ENCODE measurements at regions not wholly inside any gene's neighbourhood (a gene's known extent, or its start where the extent isn't known, plus 50 kb on each side); places are given as distances from the start of the nearest gene placed in this dataset.

DNA sequence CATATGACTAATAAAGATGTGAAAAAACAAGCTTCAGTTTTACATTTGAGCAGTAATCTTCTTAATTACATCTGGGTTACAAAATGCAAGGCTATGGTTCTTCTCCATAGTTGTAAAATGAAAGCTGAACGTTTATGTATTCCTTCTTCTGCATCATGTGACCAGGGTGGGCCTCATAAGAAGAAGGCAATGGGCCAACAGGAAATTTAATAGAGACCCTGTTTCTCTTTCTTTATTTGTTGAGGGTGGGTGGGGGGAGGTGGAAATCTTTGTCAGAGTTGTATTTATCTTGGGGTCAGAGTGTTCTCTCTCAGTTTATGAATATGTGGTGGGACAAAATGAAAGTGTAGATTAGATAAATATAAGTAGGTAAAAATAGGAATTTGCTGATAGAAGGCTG is 418.8 kb downstream of the TLE4 start:
- no peak for TF ChIP-seq TAF7 (optimal IDR thresholded peaks at IDR 0.05; ENCODE audit: borderline replicate concordance, low read depth, low read length)
- no peak for TF ChIP-seq ASH2L (IDR thresholded peaks at IDR 0.05; ENCODE audit: low read length)
- TF ChIP-seq CTCF (IDR thresholded peaks at IDR 0.05; ENCODE audit: control extremely low read depth in 1 of 3, insufficient read depth in 1 of 3, low read depth in 1 of 3, low read length in 3 of 3): no peak
- no peak for TF ChIP-seq JUND (IDR thresholded peaks at IDR 0.05; ENCODE audit: low read length)
- WGBS, 2 experiments (ENCODE audit: extremely low coverage in 1 of 2, insufficient coverage in 1 of 2, insufficient read length in 1 of 2, insufficient replicate concordance in 2 of 2, low coverage in 1 of 2, low lambda C conversion rate in 2 of 2, missing lambda C conversion rate in 1 of 2): 69% methylated on average over 1 of the region's 1 CpG; no CpG with 5 or more reads in 1 of the 2 experiments
- CTCF ChIA-PET (ENCODE audit: partially characterized antibody): interaction anchor here (0.5 kb wide), 1 partner anchor 185 kb away, joined by 3 read pairs; no protein-coding TSS in a partner anchor

More for the DNA sequence above, 418.8 kb downstream of the TLE4 start:
- Histone ChIP-seq H3K4me1 (replicated peaks in 1 of 4; ENCODE audit: control insufficient read depth in 3 of 4, insufficient read depth in 4 of 4, low read length in 3 of 4) (peaks cover 0 to 2% (median 0%) of the 10 kb centered on the region in 4 experiments; a peak in 1 of 7 replicates), H3K4me2 (ENCODE audit: insufficient read depth in 1 of 2, low read depth in 2 of 2, low read length in 2 of 2) (no peak overlapping the region), H2BK5ac (ENCODE audit: low read depth, low read length) (no peak overlapping the region), H3K23me2 (ENCODE audit: low read depth, low read length) (no peaks in the 10 kb centered on the region), H3K56ac (replicated peaks; ENCODE audit: insufficient read length, low read depth, low read length) (no peak overlapping the region), H3K27me3 (replicated peaks in 1 of 4; ENCODE audit: control insufficient read depth in 3 of 4, extremely low read depth in 1 of 4, insufficient read depth in 3 of 4, low read length in 3 of 4) (no peaks in the 10 kb centered on the region), H2AFZ (ENCODE audit: low read length) (no peak overlapping the region), H3K27ac (ENCODE audit: low read depth, low read length) (no peak overlapping the region), H2BK15ac (ENCODE audit: low read length) (no peak overlapping the region), H3K4ac (replicated peaks; ENCODE audit: insufficient read length, low read depth, low read length) (no peak overlapping the region), H3K4me3 (ENCODE audit: extremely low read depth in 1 of 4, insufficient read depth in 2 of 4, low read depth in 3 of 4, low read length in 4 of 4) (no peak overlapping the region), H3K9me3 (ENCODE audit: insufficient read depth in 2 of 2, low read depth in 1 of 2, low read length in 1 of 2) (no peaks in the 10 kb centered on the region), H3K9ac (replicated peaks in 1 of 4; ENCODE audit: extremely low read depth in 1 of 4, low read depth in 3 of 4, low read length in 3 of 4) (no peak overlapping the region), H3K14ac (ENCODE audit: insufficient read length) (no peak overlapping the region), H3K23ac (ENCODE audit: insufficient read length) (no peak overlapping the region), H4K8ac (ENCODE audit: extremely low read depth, insufficient read depth, low read length) (no peak overlapping the region), H3K79me1 (ENCODE audit: low read depth, low read length) (no peaks in the 10 kb centered on the region), H3K79me2 (ENCODE audit: control insufficient read depth in 1 of 2, insufficient read depth in 2 of 2, low read length in 2 of 2) (no peaks in the 10 kb centered on the region), H4K91ac (replicated peaks; ENCODE audit: insufficient read length, low read length) (no peak overlapping the region), H2AK5ac (ENCODE audit: low read depth, low read length) (no peak overlapping the region), H3K18ac (ENCODE audit: extremely low read depth, low read length) (no peak overlapping the region), H4K5ac (ENCODE audit: insufficient read length, low read depth, low read length) (no peak overlapping the region), H2BK20ac (ENCODE audit: low read length) (no peak overlapping the region), H3K36me3 (ENCODE audit: control insufficient read depth in 2 of 4, insufficient read depth in 4 of 4, low read length in 3 of 4) (no peaks in the 10 kb centered on the region), H4K20me1 (replicated peaks in 1 of 2; ENCODE audit: control insufficient read depth in 1 of 2, insufficient read depth in 2 of 2, low read length in 2 of 2) (no peaks in the 10 kb centered on the region), H2BK12ac (ENCODE audit: low read depth, low read length) (no peak overlapping the region), H2BK120ac (replicated peaks; ENCODE audit: low read depth, low read length) (no peak overlapping the region)
- FAIRE-seq (no peak), DNase-seq (ENCODE audit: low read depth in 1 of 2, low spot score in 2 of 2) (no peak)
- POLR2A ChIA-PET (ENCODE audit: partially characterized antibody): no interaction called here
